ENCODE measurements at regions not wholly inside any gene's neighbourhood (a gene's known extent, or its start where the extent isn't known, plus 50 kb on each side); places are given as distances from the start of the nearest gene placed in this dataset.
A peak's percentile ranks its signal among the peaks of the same experiment; 100 is the strongest.
"Not testable (repeated sequence)": the region's sequence is repeated elsewhere in the genome, so short reads cannot be mapped to it uniquely, and the experiment has no call there.

- DNase-seq (ENCODE audit: low read depth in 2 of 3, low spot score in 2 of 3), result not testable (repeated sequence)
Observed at GRCh38 chr4:3876057-3876845, 110.1 kb downstream of the ADRA2C start.

DNA sequence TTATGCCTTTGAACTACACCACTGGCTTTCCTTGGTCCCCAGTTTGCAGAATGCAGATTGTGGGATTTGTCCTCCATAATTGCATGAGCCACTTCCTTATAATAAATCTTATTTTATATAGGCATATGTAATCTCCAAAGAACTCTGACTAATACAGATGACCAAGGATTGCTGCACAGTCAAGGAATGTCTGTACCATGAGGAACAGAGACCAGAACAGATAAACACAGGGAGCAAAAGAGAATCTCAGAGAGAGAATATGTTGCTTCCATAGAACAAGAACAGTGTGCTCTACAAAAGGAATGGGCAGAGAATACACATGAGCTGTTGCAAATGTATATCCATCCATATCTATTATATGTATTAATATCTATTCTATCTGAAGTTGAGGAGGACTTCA lies 111.1 kb downstream of the ADRA2C start:
- DNase-seq (ENCODE audit: low read depth in 2 of 3, low spot score in 2 of 3), result no peak

- DNase-seq (ENCODE audit: low read depth in 2 of 3, low spot score in 2 of 3), result no peak
Observed at GRCh38 chr4:3877868-3878267, 111.7 kb downstream of the ADRA2C start.

- DNase-seq (ENCODE audit: low read depth in 2 of 3, low spot score in 2 of 3), result no peak
Observed at GRCh38 chr4:3878678-3879077, 112.5 kb downstream of the ADRA2C start.

- peak in 2 of 3 donors; percentile 77 to 82 for DNase-seq (ENCODE audit: low read depth in 2 of 3, low spot score in 2 of 3)
Observed at GRCh38 chr4:3879681-3880614, 113.8 kb downstream of the ADRA2C start.

DNA sequence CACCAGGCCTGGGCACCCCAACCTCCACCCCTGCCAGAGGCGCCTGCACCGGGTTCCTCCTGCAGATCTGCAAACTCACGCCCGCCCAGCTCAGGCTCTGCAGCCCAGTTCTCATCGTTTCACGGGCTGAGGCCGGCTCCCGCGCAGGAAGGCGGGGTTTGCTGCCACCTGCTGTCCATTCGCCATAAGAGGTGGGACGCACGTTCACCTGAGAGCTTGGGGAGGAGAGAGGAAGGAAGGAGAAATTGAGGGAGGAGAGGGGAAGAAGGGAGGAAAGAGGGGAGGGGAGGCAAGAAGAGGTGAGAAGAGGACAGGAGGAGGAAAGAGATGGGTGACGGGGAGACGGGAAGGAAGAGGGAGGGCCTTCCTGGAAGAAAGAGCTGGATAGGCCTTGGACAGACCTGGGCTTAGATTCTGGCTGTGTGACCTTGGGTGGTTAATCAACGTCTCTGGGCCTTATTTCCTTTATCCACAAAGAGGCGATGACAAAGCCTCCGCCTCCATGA lies 114.5 kb downstream of the ADRA2C start:
- DNase-seq (ENCODE audit: low read depth in 2 of 3, low spot score in 2 of 3), result peak in 2 of 3 donors; percentile 79 to 87

GRCh38 chr4:3882316-3882885 lies 116.2 kb downstream of the ADRA2C start:
- DNase-seq (ENCODE audit: low read depth in 2 of 3, low spot score in 2 of 3), result not testable (repeated sequence)

GRCh38 chr4:3884261-3884660 lies 118.1 kb downstream of the ADRA2C start:
- DNase-seq (ENCODE audit: low read depth in 2 of 3, low spot score in 2 of 3), result not testable (repeated sequence)

- peak in 2 of 3 donors; percentile 26 to 30 for DNase-seq (ENCODE audit: low read depth in 2 of 3, low spot score in 2 of 3)
Observed at GRCh38 chr4:3893590-3893989, 127.4 kb downstream of the ADRA2C start.

DNA sequence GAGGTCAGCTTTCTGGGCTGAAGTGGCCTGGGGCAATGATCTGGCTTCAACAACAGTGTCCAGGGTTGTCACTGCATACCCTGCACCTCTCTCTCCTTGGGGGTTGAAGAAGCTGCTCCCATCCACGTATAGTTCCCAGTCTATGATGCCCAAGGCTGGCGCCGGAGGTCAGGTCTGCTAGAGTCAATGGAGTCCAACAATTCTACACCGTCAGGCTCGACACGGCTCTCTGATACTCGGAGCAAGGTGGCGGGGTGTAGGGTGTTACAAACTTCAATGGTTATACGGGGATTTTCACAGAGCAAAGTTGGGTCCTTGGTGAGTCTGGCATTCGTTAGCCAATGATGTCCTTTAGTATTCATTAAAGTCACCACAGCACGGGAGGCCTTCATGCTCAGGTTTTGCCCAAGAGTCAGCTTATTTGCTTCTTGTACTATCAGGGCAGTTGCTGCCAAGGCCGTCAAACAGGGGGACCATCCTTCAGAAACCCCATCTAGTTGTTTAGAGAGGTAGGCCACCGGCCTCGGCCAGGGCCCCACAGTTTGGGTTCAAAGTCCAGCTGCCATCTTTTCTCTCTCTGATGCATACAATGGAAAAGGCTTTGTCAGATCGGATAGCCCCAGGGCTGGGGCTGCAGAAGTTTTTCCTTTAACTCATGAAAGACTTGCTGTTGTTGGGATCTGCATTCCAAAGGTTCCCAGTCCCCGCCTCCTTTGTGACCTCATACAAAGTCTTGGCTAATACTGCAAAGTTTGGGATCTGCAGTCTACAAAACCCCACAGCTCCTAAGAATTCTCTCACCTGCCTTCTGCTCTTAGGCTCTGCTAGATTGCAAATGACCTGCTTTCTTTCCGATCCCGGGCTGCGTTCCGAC lies 128.1 kb downstream of the ADRA2C start:
- DNase-seq (ENCODE audit: low read depth in 2 of 3, low spot score in 2 of 3), result not testable (repeated sequence)

GRCh38 chr4:3896441-3896840 lies 130.3 kb downstream of the ADRA2C start:
- DNase-seq (ENCODE audit: low read depth in 2 of 3, low spot score in 2 of 3), result no peak

DNA sequence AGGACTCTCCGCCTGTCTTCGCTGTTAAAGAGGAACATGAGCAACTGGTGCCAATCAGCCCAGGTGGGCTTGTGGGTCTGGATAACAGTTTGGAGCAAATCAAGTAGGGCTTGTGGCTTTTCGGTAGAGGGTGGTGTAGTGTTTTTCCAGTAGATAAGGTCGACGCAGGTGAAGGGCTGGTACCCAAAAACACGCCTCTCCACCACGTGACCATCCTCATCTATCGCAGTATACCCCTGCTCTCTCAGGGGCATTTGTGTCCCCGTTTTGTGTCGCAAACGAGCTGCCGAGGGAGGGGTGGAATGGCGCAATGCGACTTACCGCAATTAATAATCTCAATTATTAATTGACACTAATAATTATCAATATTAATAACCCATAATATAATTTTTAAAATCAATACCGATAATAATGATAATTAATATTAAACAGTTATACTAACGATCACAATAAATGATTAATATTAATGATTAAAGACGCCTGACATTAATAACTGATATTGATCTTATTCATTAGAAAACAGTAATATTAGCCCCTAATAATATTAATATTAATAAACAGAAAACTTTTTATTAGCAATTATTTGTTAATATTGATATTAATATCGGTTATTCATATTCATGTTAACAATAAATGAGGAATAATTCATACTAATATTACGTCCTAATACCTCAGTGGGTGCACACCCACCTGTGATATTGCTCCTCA lies 130.8 kb downstream of the ADRA2C start:
- DNase-seq (ENCODE audit: low read depth in 2 of 3, low spot score in 2 of 3), result not testable (repeated sequence)

DNA sequence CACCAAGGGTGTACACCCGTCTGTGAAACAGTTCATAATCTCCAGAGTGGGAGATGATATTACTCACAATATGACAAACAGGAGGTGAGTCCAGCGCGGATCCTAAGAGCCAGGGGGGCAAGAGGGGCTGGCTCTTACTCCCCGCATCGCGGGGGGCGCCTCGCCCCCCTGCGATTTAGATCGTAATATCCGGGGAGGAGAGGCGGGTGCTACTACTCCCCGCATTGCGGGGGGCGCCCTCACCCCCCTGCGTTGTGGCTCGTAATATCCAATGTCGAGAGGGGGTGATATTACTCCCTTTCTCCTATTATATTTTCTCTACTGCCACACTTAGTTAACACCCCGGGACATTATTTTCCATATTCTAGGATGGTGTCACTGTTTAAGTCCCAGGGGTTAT lies 131.9 kb downstream of the ADRA2C start:
- DNase-seq (ENCODE audit: low read depth in 2 of 3, low spot score in 2 of 3), result no peak

DNA sequence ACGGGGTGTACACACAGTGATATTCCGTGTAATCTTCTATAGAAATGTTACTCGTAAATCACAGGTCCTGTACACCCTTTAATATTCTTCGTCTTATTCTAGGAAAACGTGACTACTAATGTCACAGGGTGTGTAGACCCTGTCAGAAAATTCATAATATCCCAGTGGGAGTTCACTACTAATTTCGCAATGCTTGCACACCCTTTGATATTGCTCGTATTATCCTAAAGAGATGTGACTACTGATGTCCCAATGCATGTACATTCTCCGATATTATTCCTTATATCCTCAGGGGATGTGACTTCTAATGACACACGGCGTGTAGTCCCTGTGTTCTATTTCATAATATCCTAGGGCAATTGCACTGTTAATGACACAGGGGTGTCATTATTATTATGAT lies 132.7 kb downstream of the ADRA2C start:
- not testable (repeated sequence) for DNase-seq (ENCODE audit: low read depth in 2 of 3, low spot score in 2 of 3)

DNA sequence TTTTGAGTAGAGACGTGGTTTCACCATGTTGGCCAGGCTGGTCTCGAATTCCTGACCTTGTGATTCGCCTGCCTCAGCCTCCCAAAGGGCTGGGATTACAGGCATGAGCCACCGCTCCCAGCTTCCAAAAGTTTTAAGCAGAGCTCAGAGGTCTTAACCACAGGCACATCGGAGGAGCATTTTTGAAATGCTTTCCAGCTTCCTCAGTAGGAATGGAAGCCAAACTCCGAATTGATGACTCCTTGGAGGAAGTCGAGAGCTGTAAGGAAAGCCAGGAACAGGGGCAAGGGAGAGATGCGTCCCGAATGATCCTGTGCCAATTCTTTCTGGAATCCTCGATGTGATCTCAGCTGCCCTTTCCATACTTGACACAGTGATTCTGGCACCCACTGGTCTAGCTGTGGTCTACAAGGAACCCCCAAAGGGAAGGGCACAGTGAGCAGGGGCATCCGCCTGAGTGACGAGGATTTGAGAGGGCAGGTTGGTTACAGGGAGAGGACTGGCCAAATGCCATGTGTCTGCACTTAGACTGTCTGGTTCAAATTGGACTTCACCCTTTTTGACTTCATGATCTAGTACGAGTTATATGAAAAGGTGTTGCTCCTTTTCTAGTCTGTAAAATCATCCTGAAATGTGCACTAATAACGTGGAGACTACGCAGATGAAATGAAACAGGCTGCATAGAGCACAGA lies 138.2 kb downstream of the ADRA2C start:
- not testable (repeated sequence) for DNase-seq (ENCODE audit: low read depth in 2 of 3, low spot score in 2 of 3)

DNA sequence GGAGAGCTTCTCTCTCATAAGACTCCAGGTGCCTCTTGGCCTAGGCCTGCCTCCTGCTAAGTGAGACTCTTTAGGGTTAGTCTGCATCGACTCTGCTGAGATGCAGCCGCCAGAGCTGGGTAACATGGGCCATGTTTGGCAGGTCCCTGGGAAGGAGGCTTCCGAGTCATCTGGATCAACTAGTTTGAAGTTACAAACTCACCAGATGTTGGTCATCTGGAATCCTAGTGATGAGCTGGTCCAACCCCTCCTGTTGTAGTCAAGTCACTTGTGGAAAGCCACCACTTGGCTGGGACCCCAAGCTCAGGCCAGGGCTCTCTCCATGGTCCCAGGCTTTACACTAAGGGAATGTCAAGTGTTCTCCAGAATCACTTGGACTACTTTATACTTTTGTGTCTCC lies 143.4 kb downstream of the ADRA2C start:
- DNase-seq (ENCODE audit: low read depth in 2 of 3, low spot score in 2 of 3), result not testable (repeated sequence)

DNA sequence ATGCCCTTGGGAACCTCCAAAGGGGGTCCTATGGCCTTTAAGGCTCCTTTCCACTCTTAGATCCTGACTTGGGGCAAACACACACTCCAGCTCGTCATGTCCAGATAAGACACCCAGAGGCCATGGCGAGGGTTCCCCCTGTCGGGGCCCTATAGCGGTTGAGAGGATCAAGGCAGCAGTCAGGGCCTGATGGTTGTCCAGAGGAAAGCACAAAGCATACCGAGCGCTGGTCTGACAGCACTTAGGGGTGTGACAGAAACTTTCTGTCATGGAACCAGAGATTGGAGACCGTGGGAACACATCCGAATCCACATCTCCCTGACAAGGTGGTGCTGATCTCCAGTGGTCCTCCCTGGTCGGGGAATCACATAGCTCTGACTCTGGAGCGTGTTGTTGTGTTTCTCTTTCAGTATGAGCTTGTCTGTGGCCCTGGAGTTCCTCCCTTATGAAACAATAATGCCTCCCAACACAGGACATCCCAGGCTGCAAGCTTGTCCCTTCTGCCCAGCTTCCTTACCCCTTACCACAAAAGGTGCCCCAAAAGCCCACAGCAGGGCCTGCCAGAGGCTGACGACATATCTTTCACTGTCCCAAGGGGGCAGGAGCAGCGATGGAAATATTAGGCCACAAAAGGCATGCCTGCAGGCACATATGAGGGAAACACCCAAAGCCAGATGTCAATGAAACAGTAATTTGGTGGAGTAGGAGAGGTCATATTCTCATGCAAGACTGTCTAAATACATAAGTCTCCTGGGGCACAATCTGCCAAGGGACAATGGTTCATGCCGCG lies 144.2 kb downstream of the ADRA2C start:
- not testable (repeated sequence) for DNase-seq (ENCODE audit: low read depth in 2 of 3, low spot score in 2 of 3)

DNA sequence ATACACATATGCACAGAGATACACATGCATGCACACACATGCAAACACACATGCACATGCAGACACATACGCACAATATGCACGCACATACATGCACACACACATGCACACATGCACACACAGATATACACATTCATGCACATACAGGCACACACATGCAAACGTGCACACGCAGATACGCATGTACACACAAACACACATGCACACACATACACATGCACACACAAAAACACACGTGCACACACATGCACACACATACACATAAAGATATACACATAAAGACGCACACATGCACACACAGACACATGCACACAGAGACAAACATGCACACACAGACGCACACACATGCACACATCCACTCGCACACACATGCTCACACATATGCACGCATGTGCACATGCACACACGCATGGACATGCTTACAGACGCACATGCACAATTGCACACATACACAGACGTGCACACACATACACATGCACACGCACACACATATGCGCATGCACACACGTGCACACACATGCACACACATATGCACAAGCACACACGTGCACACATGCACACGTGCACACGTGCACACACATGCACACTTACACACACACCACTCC lies 145.2 kb downstream of the ADRA2C start:
- DNase-seq (ENCODE audit: low read depth in 2 of 3, low spot score in 2 of 3), result no peak

All from hematopoietic multipotent progenitor cell (in vitro differentiated cells).